Gastrocnemius medialis (tissue), 4 donors: ENCODE measurements at regions not wholly inside any gene's neighbourhood (a gene's known extent, or its start where the extent isn't known, plus 50 kb on each side); places are given as distances from the start of the nearest gene placed in this dataset.

ENCODE experiments used
- ATAC-seq, 2 donors: fragments of 150-250 bp; one replicate each; pipeline ENCODE4 v1.9.1; 2016
- DNase-seq, 2 donors: peaks; one replicate each; pipeline ENCODE4 v3.0.0-alpha.2; 2019
- H3K27ac ChIP-seq, 4 donors: fragments of 200-600 bp; sonication (generic); 1 replicate in 1 of 4; 2 replicates in 3 of 4; pipeline ENCODE4 v1.5.1; 2016 to 2018; ENCODE audit warnings: mild to moderate bottlenecking in 2 of 4, moderate library complexity in 1 of 4
- H3K27me3 ChIP-seq, 3 donors: fragments of 200-600 bp; sonication (generic) in 2 of 3; 1 replicate in 1 of 3; 2 replicates in 2 of 3; pipeline versions ENCODE4 v1.5.1 to v1.6.0; 2016 to 2019; ENCODE audit warnings: mild to moderate bottlenecking in 1 of 3, moderate library complexity in 1 of 3
- H3K36me3 ChIP-seq, 2 donors: fragments of 200-600 bp; sonication (generic) in 1 of 2; one replicate each; pipeline ENCODE4 v1.5.1; 2017 to 2018
- H3K4me1 ChIP-seq, 2 donors: fragments of 200-600 bp; sonication (generic) in 1 of 2; one replicate each; pipeline ENCODE4 v1.5.1; 2016 to 2017; ENCODE audit warnings: mild to moderate bottlenecking in 2 of 2
- H3K4me3 ChIP-seq, 4 donors: fragments of 200-600 bp; sonication (generic) in 3 of 4; 1 replicate in 1 of 4; 2 replicates in 3 of 4; pipeline ENCODE4 v1.5.1; 2016 to 2019; ENCODE audit warnings: mild to moderate bottlenecking in 2 of 4
- H3K9me3 ChIP-seq, 3 donors: fragments of 200-600 bp; sonication (generic) in 2 of 3; 1 replicate in 1 of 3; 2 replicates in 2 of 3; pipeline ENCODE4 v1.5.1; 2016 to 2019
- CTCF ChIP-seq, 5 experiments: fragments of 450-650 bp in 3 of 5; fragments of 200-600 bp in 2 of 5; sonication (generic) in 2 of 5; IDR thresholded peaks in 4 of 5; conservative IDR thresholded peaks in 1 of 5; 1 replicate in 4 of 5; 2 replicates in 1 of 5; pipeline ENCODE4 v1.5.1; 2016 to 2019; ENCODE audit warnings: antibody characterized with exemption in 5 of 5, mild to moderate bottlenecking in 3 of 5, moderate library complexity in 3 of 5
- POLR2A ChIP-seq, 2 donors: fragments of 450-650 bp; IDR thresholded peaks; one replicate each; pipeline ENCODE4 v1.6.1; 2017; ENCODE audit warnings: antibody characterized with exemption in 2 of 2, mild to moderate bottlenecking in 2 of 2, moderate library complexity in 2 of 2
- in situ Hi-C, 4 donors: fragments of 200-750 bp; cut with MboI; loops; one replicate each; pipeline versions ENCODE4 v1.15.0 to v1.8.0; 2017; ENCODE audit warnings: low sequenced_read_pairs in 4 of 4
- intact Hi-C: fragments of 100-400 bp; cut with DNase I; formaldehyde crosslinking; loops from one replicate; pipeline ENCODE4 v1.15.1; 2023; ENCODE audit warnings: low total_unique reads

- Histone ChIP-seq H3K4me1 (no peaks in the 10 kb centered on the region), H3K27ac (no peak overlapping the region), H3K4me3 (no peak overlapping the region), H3K9me3 (no peaks in the 10 kb centered on the region), H3K36me3 (no peaks in the 10 kb centered on the region), H3K27me3 (no peaks in the 10 kb centered on the region)
- TF ChIP-seq POLR2A (IDR thresholded peaks at IDR 0.05) (no peak), CTCF (IDR thresholded peaks at IDR 0.05 in 4 of 5, conservative IDR thresholded peaks at IDR 0.05 in 1 of 5) (no peak)
- ATAC-seq (no peak), DNase-seq (no peak)
- in situ Hi-C loops (loop anchor here (10.0 to 25.0 kb wide), 4 partner anchors 341 to 571 kb away; no protein-coding TSS in a partner anchor), intact Hi-C loops (no loop called here)
Measured at GRCh38 chr2:168343586-168343985, 96.2 kb upstream of the STK39 start.

GRCh38 chr2:168344706-168345105, 97.3 kb upstream of the STK39 start:
- no peaks in the 10 kb centered on the region for H3K27me3 ChIP-seq
- intact Hi-C loops = no loop called here
- in situ Hi-C loops = loop anchor here (5.0 to 25.0 kb wide), 8 partner anchors 338 to 573 kb away; no protein-coding TSS in a partner anchor
- no peaks in the 10 kb centered on the region for H3K4me1 ChIP-seq
- no peaks in the 10 kb centered on the region for H3K9me3 ChIP-seq
- no peak overlapping the region for H3K27ac ChIP-seq
- ATAC-seq (no peak), DNase-seq (no peak)
- H3K36me3 ChIP-seq = no peaks in the 10 kb centered on the region
- no peak overlapping the region for H3K4me3 ChIP-seq
- TF ChIP-seq POLR2A (IDR thresholded peaks at IDR 0.05) = no peak
- no peak for TF ChIP-seq CTCF (IDR thresholded peaks at IDR 0.05 in 4 of 5, conservative IDR thresholded peaks at IDR 0.05 in 1 of 5)

- H3K9me3 ChIP-seq = no peaks in the 10 kb centered on the region
- no peaks in the 10 kb centered on the region for H3K4me1 ChIP-seq
- no peak overlapping the region for H3K4me3 ChIP-seq
- ATAC-seq (no peak), DNase-seq (no peak)
- H3K27me3 ChIP-seq = no peaks in the 10 kb centered on the region
- H3K36me3 ChIP-seq = no peaks in the 10 kb centered on the region
- in situ Hi-C loops (loop anchor here (5.0 to 25.0 kb wide), 8 partner anchors 337 to 572 kb away; no protein-coding TSS in a partner anchor), intact Hi-C loops (no loop called here)
- no peak for TF ChIP-seq CTCF (IDR thresholded peaks at IDR 0.05 in 4 of 5, conservative IDR thresholded peaks at IDR 0.05 in 1 of 5)
- TF ChIP-seq POLR2A (IDR thresholded peaks at IDR 0.05) = no peak
- H3K27ac ChIP-seq = no peak overlapping the region
Measured at GRCh38 chr2:168345601-168346000, 98.2 kb upstream of the STK39 start.

GRCh38 chr2:168346725-168347477, 99.5 kb upstream of the STK39 start:
- Histone ChIP-seq H3K27ac (no peak overlapping the region), H3K36me3 (no peaks in the 10 kb centered on the region), H3K4me3 (peak overlapping the region; percentile 52 to 57 (median 56)), H3K4me1 (no peaks in the 10 kb centered on the region), H3K27me3 (no peaks in the 10 kb centered on the region), H3K9me3 (no peaks in the 10 kb centered on the region)
- DNase-seq (peak; percentile 45 to 48), ATAC-seq (peak; percentile 86 to 89)
- in situ Hi-C loops (loop anchor here (5.0 to 25.0 kb wide), 8 partner anchors 335 to 570 kb away; no protein-coding TSS in a partner anchor), intact Hi-C loops (loop anchor here (1.0 to 2.0 kb wide), 3 partner anchors 340 to 574 kb away; no protein-coding TSS in a partner anchor)
- TF ChIP-seq POLR2A (IDR thresholded peaks at IDR 0.05) (no peak), CTCF (IDR thresholded peaks at IDR 0.05 in 4 of 5, conservative IDR thresholded peaks at IDR 0.05 in 1 of 5) (peak; percentile 77 to 84 (median 81))
